Mesothelial cell of epicardium (in vitro differentiated cells): ENCODE measurements at regions not wholly inside any gene's neighbourhood (a gene's known extent, or its start where the extent isn't known, plus 50 kb on each side); places are given as distances from the start of the nearest gene placed in this dataset.

Source experiments
- DNase-seq, 2 experiments: peaks; one replicate each; pipeline ENCODE4 v3.0.0; 2021; ENCODE audit warnings: low spot score in 2 of 2; ENCODE audit not compliant: unreplicated experiment in 2 of 2
- H3K27ac Mint-ChIP-seq: 2 replicates; pipeline ENCODE4 v1.8.0; 2021; ENCODE audit warnings: mixed read lengths
- H3K27me3 Mint-ChIP-seq: 2 replicates; pipeline ENCODE4 v1.8.0; 2021; ENCODE audit warnings: low read depth, mixed read lengths
- H3K36me3 Mint-ChIP-seq: 2 replicates; pipeline ENCODE4 v1.8.0; 2021; ENCODE audit warnings: mixed read lengths
- H3K4me1 Mint-ChIP-seq: 2 replicates; pipeline ENCODE4 v1.8.0; 2021; ENCODE audit warnings: mixed read lengths
- H3K4me3 Mint-ChIP-seq: 2 replicates; pipeline ENCODE4 v1.8.0; 2021; ENCODE audit warnings: mild to moderate bottlenecking, moderate library complexity, mixed read lengths
- H3K9me3 Mint-ChIP-seq: 2 replicates; pipeline ENCODE4 v1.8.0; 2021; ENCODE audit warnings: mixed read lengths
- TF ChIP-seq, protein P1 (sequence below): fragments of 200-600 bp; sonication (generic); IDR thresholded peaks from one replicate; pipeline ENCODE4 v1.5.0; 2021; ENCODE audit warnings: antibody characterized with exemption; ENCODE audit not compliant: unreplicated experiment

DNA sequence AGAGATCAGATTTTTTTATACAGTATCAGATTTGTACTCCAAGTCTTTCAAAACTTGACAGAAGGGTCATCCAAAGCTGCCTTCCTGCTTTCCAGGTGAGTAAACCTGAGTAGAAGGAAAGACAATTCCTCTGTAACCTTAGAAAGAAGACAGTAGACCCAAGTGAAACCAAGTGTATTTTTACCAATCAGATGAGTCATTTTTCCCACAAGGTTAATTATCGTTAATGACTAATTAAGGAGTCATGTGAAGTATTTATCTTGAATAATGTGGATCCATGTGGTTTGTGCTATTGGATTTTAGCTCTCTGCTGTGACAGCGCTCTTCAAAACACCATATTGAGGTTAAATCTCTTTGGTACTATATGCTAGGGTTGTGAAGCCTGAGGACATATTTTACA is 74.0 kb upstream of the PELI2 start:
- TF ChIP-seq, protein P1, sequence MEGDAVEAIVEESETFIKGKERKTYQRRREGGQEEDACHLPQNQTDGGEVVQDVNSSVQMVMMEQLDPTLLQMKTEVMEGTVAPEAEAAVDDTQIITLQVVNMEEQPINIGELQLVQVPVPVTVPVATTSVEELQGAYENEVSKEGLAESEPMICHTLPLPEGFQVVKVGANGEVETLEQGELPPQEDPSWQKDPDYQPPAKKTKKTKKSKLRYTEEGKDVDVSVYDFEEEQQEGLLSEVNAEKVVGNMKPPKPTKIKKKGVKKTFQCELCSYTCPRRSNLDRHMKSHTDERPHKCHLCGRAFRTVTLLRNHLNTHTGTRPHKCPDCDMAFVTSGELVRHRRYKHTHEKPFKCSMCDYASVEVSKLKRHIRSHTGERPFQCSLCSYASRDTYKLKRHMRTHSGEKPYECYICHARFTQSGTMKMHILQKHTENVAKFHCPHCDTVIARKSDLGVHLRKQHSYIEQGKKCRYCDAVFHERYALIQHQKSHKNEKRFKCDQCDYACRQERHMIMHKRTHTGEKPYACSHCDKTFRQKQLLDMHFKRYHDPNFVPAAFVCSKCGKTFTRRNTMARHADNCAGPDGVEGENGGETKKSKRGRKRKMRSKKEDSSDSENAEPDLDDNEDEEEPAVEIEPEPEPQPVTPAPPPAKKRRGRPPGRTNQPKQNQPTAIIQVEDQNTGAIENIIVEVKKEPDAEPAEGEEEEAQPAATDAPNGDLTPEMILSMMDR = no peak
- Mint-ChIP-seq H3K27ac (no peak overlapping the region), H3K4me3 (no peak overlapping the region), H3K36me3 (no peaks in the 10 kb centered on the region), H3K9me3 (no peaks in the 10 kb centered on the region), H3K4me1 (peaks cover 3% of the 10 kb centered on the region), H3K27me3 (no peaks in the 10 kb centered on the region)
- no peak for DNase-seq

DNA sequence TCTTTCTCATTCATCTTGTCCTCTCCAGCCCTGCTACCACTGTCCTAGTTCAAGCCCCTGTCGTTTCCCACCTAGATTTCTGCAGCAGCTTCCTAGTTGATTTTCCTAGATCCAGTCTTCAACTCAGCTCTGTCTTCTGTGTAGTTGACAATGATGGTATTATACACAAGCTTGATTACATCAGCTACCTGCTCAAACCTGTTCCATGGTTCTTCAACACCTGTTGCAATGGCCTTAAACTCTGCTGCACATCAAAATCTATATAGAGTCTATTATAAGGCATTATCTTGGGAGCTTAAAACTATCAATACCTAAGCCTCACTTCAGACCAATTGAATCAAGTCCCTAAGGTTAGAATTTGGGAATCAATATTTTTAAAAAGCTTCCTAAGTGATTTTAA is 71.7 kb upstream of the PELI2 start:
- Mint-ChIP-seq H3K9me3 (no peaks in the 10 kb centered on the region), H3K27me3 (no peaks in the 10 kb centered on the region), H3K36me3 (no peaks in the 10 kb centered on the region), H3K4me1 (no peaks in the 10 kb centered on the region), H3K27ac (no peak overlapping the region), H3K4me3 (no peak overlapping the region)
- DNase-seq = no peak
- TF ChIP-seq, protein P1 = no peak

DNA sequence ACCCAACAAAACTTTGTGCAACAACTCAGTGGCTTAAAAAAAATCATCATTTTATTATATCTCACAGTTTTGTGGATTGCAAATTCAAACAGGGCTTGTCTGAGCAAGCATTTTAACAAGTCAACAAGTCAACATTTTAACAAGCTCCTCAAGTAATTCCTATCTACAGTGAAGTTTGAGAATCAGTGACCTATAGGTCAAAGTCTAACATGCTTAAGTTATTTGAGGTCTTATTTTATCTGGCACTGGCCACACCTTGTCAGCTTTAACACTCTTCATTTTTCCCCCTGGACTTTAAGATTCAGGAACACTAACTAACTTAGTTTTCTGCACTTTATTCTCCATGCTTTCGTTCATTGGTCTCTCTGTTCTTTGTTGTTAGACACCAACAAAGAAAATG is 71.2 kb upstream of the PELI2 start:
- no peak for DNase-seq
- H3K9me3 Mint-ChIP-seq = no peaks in the 10 kb centered on the region
- H3K27ac Mint-ChIP-seq = no peak overlapping the region
- TF ChIP-seq, protein P1 = no peak
- H3K36me3 Mint-ChIP-seq = no peaks in the 10 kb centered on the region
- no peak overlapping the region for H3K4me3 Mint-ChIP-seq
- no peaks in the 10 kb centered on the region for H3K27me3 Mint-ChIP-seq
- no peaks in the 10 kb centered on the region for H3K4me1 Mint-ChIP-seq

DNA sequence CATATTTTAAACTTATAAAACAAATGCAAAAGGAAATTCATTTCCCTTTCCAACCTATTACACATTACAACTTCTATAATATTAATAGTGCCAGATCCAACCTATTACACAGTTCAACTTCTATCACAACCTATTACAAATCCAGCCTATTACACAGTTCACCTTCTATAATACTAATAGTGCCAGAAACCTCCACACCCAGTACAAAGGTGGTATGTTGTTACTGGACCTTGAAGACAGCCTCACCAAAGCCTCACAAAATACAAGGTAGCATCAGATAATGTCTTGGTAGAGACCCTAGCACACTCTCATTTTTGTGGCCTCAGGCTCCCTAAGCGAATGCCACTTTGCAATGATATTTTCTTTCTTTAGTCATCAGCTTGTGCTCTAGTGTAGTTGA is 68.7 kb upstream of the PELI2 start:
- Mint-ChIP-seq H3K4me3 (no peak overlapping the region), H3K27me3 (no peaks in the 10 kb centered on the region), H3K9me3 (no peaks in the 10 kb centered on the region), H3K36me3 (no peaks in the 10 kb centered on the region), H3K4me1 (no peaks in the 10 kb centered on the region), H3K27ac (no peak overlapping the region)
- TF ChIP-seq, protein P1 = no peak
- DNase-seq = no peak

DNA sequence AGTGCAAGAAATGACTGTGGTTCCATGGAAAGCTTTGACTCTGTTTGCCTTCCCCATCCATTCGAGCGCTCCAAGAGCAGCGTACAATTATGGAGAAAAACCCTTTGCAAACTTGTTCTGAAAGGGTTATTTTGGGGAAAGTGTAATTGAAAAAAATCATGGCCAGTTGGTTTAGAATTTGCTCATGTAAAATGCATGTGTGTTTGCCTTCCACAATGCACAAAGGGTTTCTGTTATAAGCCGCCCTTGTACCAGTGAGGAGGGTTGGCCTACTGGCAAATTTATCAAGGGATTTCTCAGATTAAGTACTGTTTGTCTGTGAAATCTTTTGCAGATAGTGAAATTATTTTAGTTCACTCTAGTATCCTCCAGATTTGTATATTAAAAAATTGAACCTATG is 62.7 kb upstream of the PELI2 start:
- DNase-seq = no peak
- H3K36me3 Mint-ChIP-seq = no peaks in the 10 kb centered on the region
- TF ChIP-seq, protein P1 = no peak
- no peaks in the 10 kb centered on the region for H3K9me3 Mint-ChIP-seq
- H3K4me3 Mint-ChIP-seq = no peak overlapping the region
- peaks cover 17% of the 10 kb centered on the region for H3K4me1 Mint-ChIP-seq
- H3K27ac Mint-ChIP-seq = no peak overlapping the region
- H3K27me3 Mint-ChIP-seq = no peaks in the 10 kb centered on the region

DNA sequence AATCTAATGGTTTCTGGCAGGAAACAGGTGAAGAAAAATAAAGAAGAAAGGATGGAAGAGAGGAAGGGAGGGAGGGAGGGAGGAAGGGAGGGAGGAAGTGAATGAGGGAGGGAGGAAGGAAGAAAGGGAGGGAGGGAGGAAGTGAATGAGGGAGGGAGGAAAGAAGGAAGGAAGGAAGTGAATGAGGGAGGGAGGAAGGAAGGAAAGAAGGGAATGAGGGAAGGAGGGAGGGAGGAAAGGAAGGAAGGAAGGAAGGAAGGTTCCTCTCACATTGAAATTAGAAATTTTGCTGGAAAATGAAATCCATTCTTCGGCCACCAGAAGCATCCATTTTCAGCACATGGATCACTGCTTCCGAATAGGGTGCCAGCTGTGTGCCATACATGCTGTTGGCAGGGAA is 62.2 kb upstream of the PELI2 start:
- H3K27ac Mint-ChIP-seq = no peak overlapping the region
- no peaks in the 10 kb centered on the region for H3K9me3 Mint-ChIP-seq
- H3K4me1 Mint-ChIP-seq = peaks cover 17% of the 10 kb centered on the region
- no peaks in the 10 kb centered on the region for H3K36me3 Mint-ChIP-seq
- H3K27me3 Mint-ChIP-seq = no peaks in the 10 kb centered on the region
- H3K4me3 Mint-ChIP-seq = no peak overlapping the region
- TF ChIP-seq, protein P1 = no peak
- no peak for DNase-seq
